HepG2 (cell line): ENCODE measurements at regions not wholly inside any gene's neighbourhood (a gene's known extent, or its start where the extent isn't known, plus 50 kb on each side); places are given as distances from the start of the nearest gene placed in this dataset.

Source experiments
- ATAC-seq: fragments of 200-7000 bp; cut with Tn5 transposase; 3 replicates; pipeline ENCODE4 v1.9.1; 2020; ENCODE audit warnings: mild to moderate bottlenecking, moderate library complexity
- BruUV-seq: library from RNA; stranded (reverse); fragments of 400-500 nt; replicated peaks from 2 replicates; lab custom pipeline; 2021; lab: Mats Ljungman, UMichigan
- CTCF ChIA-PET: fragments of 300-600 bp; formaldehyde crosslinking; extraction: SDS; loops from one replicate; lab custom pipeline; 2021; ENCODE audit warnings: low total read pairs, inconsistent platforms, low intra/inter-chr PET ratio; lab: Yijun Ruan, JAX
- POLR2A ChIA-PET: fragments of 350-600 bp; sonication (Branson Sonifier 250); formaldehyde crosslinking; loops from one replicate; lab custom pipeline; 2020; ENCODE audit warnings: antibody characterized with exemption, inconsistent platforms; lab: Yijun Ruan, JAX
- DNase-seq: peaks from one replicate; pipeline ENCODE4 v3.0.0-alpha.2; 2015; ENCODE audit warnings: low spot score
- FAIRE-seq: peaks from 3 replicates; lab custom pipeline; 2011; peaks lifted over from hg19 to GRCh38; lab: Jason Lieb, UNC
- H2AFZ ChIP-seq: one replicate; pipeline ENCODE4 v1.6.1; 2011; ENCODE audit warnings: low read length, inconsistent platforms
- H3K27ac ChIP-seq: fragments of 300-600 bp; 3 replicates; pipeline ENCODE4 v1.8.0; 2011; ENCODE audit warnings: mixed run types, mild to moderate bottlenecking, mixed read lengths, low read length, inconsistent platforms; ENCODE audit not compliant: insufficient read depth; ENCODE audit errors: extremely low read length
- H3K27me3 ChIP-seq, 2 experiments: fragments of 200-600 bp in 1 of 2; 2 replicates in 1 of 2; 3 replicates in 1 of 2; pipeline versions ENCODE4 v1.6.0 to v1.8.0; 2011; ENCODE audit warnings: low read length in 2 of 2, mild to moderate bottlenecking in 2 of 2, moderate library complexity in 2 of 2, inconsistent platforms in 1 of 2; ENCODE audit not compliant: insufficient read depth in 2 of 2, control insufficient read depth in 1 of 2
- H3K36me3 ChIP-seq, 2 experiments: fragments of 200-600 bp in 1 of 2; replicated peaks in 1 of 2; 2 replicates in 1 of 2; 3 replicates in 1 of 2; pipeline versions ENCODE4 v1.5.1 to v1.8.0; 2011; ENCODE audit warnings: low read length in 2 of 2, inconsistent platforms in 1 of 2; ENCODE audit not compliant: insufficient read depth in 2 of 2, control insufficient read depth in 1 of 2
- H3K4me1 ChIP-seq: 2 replicates; pipeline ENCODE4 v1.5.1; 2012; ENCODE audit warnings: low read length, inconsistent platforms; ENCODE audit not compliant: insufficient read depth
- H3K4me2 ChIP-seq: 2 replicates; pipeline ENCODE4 v1.6.0; 2011; ENCODE audit warnings: low read depth, low read length, inconsistent platforms
- H3K4me3 ChIP-seq, 3 experiments: fragments of 200-600 bp in 1 of 3; sonication (generic), shearing (Covaris generic) in 1 of 3; replicated peaks in 1 of 3; 2 replicates each; pipeline ENCODE4 v1.5.1; 2011 to 2016; ENCODE audit warnings: low read length in 3 of 3, inconsistent platforms in 2 of 3, low read depth in 2 of 3, mild to moderate bottlenecking in 2 of 3, control low read depth in 1 of 3, mixed read lengths in 1 of 3; ENCODE audit not compliant: insufficient read depth in 1 of 3
- H3K79me2 ChIP-seq: one replicate; pipeline ENCODE4 v1.6.1; 2011; ENCODE audit warnings: low read length, inconsistent platforms; ENCODE audit not compliant: insufficient read depth
- H3K9ac ChIP-seq: 2 replicates; pipeline ENCODE4 v1.6.0; 2011; ENCODE audit warnings: mild to moderate bottlenecking, low read depth, low read length, inconsistent platforms; ENCODE audit not compliant: insufficient read depth
- H3K9me3 ChIP-seq: 2 replicates; pipeline ENCODE4 v1.5.1; 2012; ENCODE audit warnings: mild to moderate bottlenecking, low read length
- H4K20me1 ChIP-seq: 2 replicates; pipeline ENCODE4 v1.6.0; 2011; ENCODE audit warnings: inconsistent platforms, mild to moderate bottlenecking, low read length, moderate library complexity; ENCODE audit not compliant: insufficient read depth
- ATAD3A ChIP-seq: sonication (generic); formaldehyde crosslinking; IDR thresholded peaks from 2 replicates; pipeline ENCODE4 v1.4.0; 2020; ENCODE audit warnings: missing genetic modification reagents
- DRAP1 ChIP-seq: IDR thresholded peaks from 2 replicates; pipeline ENCODE4 v1.6.1; 2016; ENCODE audit warnings: missing genetic modification reagents, missing compliant biosample characterization
- ELF1 ChIP-seq: sonication (generic); formaldehyde crosslinking; IDR thresholded peaks from 2 replicates; pipeline ENCODE4 v1.4.0; 2020; ENCODE audit warnings: missing genetic modification reagents
- GFI1 ChIP-seq: sonication (generic); formaldehyde crosslinking; IDR thresholded peaks from 2 replicates; pipeline ENCODE4 v1.5.0; 2020; ENCODE audit warnings: missing genetic modification reagents, mild to moderate bottlenecking, borderline replicate concordance
- MZF1 ChIP-seq: sonication (generic); formaldehyde crosslinking; IDR thresholded peaks from 2 replicates; pipeline ENCODE4 v1.8.1; 2023; ENCODE audit warnings: mild to moderate bottlenecking, missing genetic modification reagents, borderline replicate concordance
- NAIF1 ChIP-seq: sonication (generic); formaldehyde crosslinking; IDR thresholded peaks from 2 replicates; pipeline ENCODE4 v1.5.0; 2020; ENCODE audit warnings: mild to moderate bottlenecking, missing genetic modification reagents, borderline replicate concordance
- NKX3-1 ChIP-seq: sonication (generic); formaldehyde crosslinking; IDR thresholded peaks from 2 replicates; pipeline ENCODE4 v1.5.0; 2020; ENCODE audit warnings: missing genetic modification reagents
- PRMT3 ChIP-seq: sonication (generic); formaldehyde crosslinking; IDR thresholded peaks from 2 replicates; pipeline ENCODE4 v1.8.1; 2022; ENCODE audit warnings: low read depth, mild to moderate bottlenecking, moderate library complexity, missing genetic modification reagents, borderline replicate concordance
- PTBP1 ChIP-seq: fragments of 200-400 bp; formaldehyde crosslinking; IDR thresholded peaks from 2 replicates; pipeline ENCODE4 v1.6.1; 2018; ENCODE audit warnings: low read length, low read depth; ENCODE audit not compliant: poor library complexity, severe bottlenecking
- SP4 ChIP-seq: sonication (generic); formaldehyde crosslinking; IDR thresholded peaks from 2 replicates; pipeline ENCODE4 v1.8.1; 2023; ENCODE audit warnings: mild to moderate bottlenecking, missing genetic modification reagents
- ZFP36L2 ChIP-seq: sonication (generic); formaldehyde crosslinking; IDR thresholded peaks from 2 replicates; pipeline ENCODE4 v1.4.0; 2020; ENCODE audit warnings: missing genetic modification reagents
- ZKSCAN8 ChIP-seq: IDR thresholded peaks from 2 replicates; pipeline ENCODE4 v1.6.1; 2016; ENCODE audit warnings: borderline replicate concordance, missing genetic modification reagents, missing compliant biosample characterization
- ZNF232 ChIP-seq: sonication (generic); formaldehyde crosslinking; IDR thresholded peaks from 2 replicates; pipeline ENCODE4 v1.4.0; 2020; ENCODE audit warnings: missing genetic modification reagents, borderline replicate concordance
- ZNF296 ChIP-seq: sonication (generic); formaldehyde crosslinking; conservative IDR thresholded peaks from 2 replicates; pipeline ENCODE4 v1.5.0; 2020; ENCODE audit warnings: mild to moderate bottlenecking, missing genetic modification reagents
- ZNF431 ChIP-seq: sonication (generic); formaldehyde crosslinking; IDR thresholded peaks from 2 replicates; pipeline ENCODE4 v1.9.0; 2022; ENCODE audit warnings: missing genetic modification reagents, low read depth, mild to moderate bottlenecking, borderline replicate concordance
- ZNF550 ChIP-seq: sonication (generic); formaldehyde crosslinking; IDR thresholded peaks from 2 replicates; pipeline ENCODE4 v1.4.0; 2020; ENCODE audit warnings: mild to moderate bottlenecking, missing genetic modification reagents, borderline replicate concordance
- ZNF558 ChIP-seq: sonication (generic); formaldehyde crosslinking; IDR thresholded peaks from 2 replicates; pipeline ENCODE4 v1.9.0; 2022; ENCODE audit warnings: mild to moderate bottlenecking, missing genetic modification reagents, borderline replicate concordance
- ZNF615 ChIP-seq: sonication (generic); formaldehyde crosslinking; IDR thresholded peaks from 2 replicates; pipeline ENCODE4 v1.5.0; 2020; ENCODE audit warnings: mild to moderate bottlenecking, missing genetic modification reagents, borderline replicate concordance
- ZNF703 ChIP-seq: sonication (generic); formaldehyde crosslinking; IDR thresholded peaks from 2 replicates; pipeline ENCODE4 v1.5.1; 2020; ENCODE audit warnings: missing genetic modification reagents, mild to moderate bottlenecking, moderate library complexity, borderline replicate concordance
- ZNF737 ChIP-seq: sonication (generic); formaldehyde crosslinking; IDR thresholded peaks from 2 replicates; pipeline ENCODE4 v1.5.0; 2020; ENCODE audit warnings: missing genetic modification reagents, mild to moderate bottlenecking, borderline replicate concordance
- ZNF740 ChIP-seq: sonication (generic); formaldehyde crosslinking; IDR thresholded peaks from 2 replicates; pipeline ENCODE4 v1.4.0; 2020; ENCODE audit warnings: missing genetic modification reagents
- whole genome bisulfite sequencing: methylation state at CpG from one replicate; pipeline ENCODE4 v1.1.6; 2017; ENCODE audit warnings: low lambda C conversion rate; 5-methylcytosine and 5-hydroxymethylcytosine counted together
- in situ Hi-C: cut with HindIII; loops from 2 replicates; pipeline ENCODE4 v1.10.0; 2017; ENCODE audit warnings: low pct_unique_long_range_greater_than_20kb; ENCODE audit not compliant: extremely low pct_ligation_motif_present
- intact Hi-C: fragments of 100-400 bp; cut with micrococcal nuclease; formaldehyde crosslinking; loops from one replicate; pipeline ENCODE4 v1.10.0; 2022; ENCODE audit not compliant: unreplicated experiment

DNA sequence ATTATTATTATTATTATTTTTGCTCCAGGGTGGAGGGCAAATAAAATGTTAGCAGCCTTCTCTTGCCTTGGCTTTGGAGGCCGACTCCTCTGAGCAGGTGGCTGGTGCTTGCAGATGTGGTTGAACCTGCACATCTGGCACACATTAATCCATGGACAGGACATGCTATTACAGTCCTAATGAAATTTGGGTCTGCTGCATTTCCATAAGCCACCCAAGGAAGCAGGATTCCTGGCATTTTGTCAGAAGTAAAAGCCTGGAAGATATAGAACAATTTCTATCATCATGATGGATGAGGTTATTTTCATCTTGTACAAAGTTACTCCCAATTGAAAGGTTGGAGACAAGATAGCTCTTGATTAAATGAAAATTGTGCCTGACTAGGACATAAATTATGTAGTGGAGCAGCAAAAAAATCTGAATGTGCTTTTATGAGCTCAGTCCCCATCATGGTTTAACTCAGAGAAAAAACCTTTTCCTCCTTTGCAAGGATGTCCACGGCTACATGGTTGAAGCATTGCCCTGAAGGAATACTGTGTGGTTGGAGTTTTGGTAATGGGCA lies 130.9 kb upstream of the RGMA start:
- CTCF ChIA-PET = no interaction called here

DNA sequence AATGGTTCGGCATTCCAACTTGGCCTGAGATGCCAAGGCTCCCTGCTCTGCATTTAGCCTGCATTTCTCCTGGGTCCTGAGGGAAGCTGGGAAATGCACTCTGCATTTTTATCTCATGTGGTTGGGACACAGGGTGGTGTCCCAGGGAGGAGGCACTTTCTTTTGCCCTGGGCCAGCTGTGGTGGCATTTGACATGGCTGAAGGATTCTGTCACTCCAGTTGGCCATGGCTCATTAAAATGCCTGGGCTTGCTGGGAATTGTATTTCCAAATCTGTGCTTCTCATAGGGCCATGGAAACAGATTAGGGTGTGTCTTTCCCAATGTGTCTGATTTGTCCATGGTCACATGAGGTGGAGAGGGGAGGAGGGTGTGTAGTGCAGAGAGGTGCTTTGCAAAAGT lies 128.3 kb upstream of the RGMA start:
- DNase-seq = no peak
- intact Hi-C loops = no loop called here
- H3K79me2 ChIP-seq = no peaks in the 10 kb centered on the region
- H3K27me3 ChIP-seq = no peaks in the 10 kb centered on the region; a peak in 1 of 5 replicates
- WGBS = 0% methylated on average over 1 of the region's 1 CpG
- H3K9me3 ChIP-seq = no peaks in the 10 kb centered on the region
- no peak for FAIRE-seq
- H4K20me1 ChIP-seq = no peaks in the 10 kb centered on the region
- ChIA-PET POLR2A (no interaction called here), CTCF (no interaction called here)
- no peak overlapping the region for H3K27ac ChIP-seq
- TF ChIP-seq ZNF737 (CRISPR knock-in tag) (no peak), ZNF431 (CRISPR knock-in tag) (no peak), ZNF232 (no peak), ELF1 (CRISPR knock-in tag) (no peak), ZNF296 (CRISPR knock-in tag) (no peak), ZNF703 (CRISPR knock-in tag) (no peak), DRAP1 (CRISPR knock-in tag) (no peak), PRMT3 (CRISPR knock-in tag) (no peak), ZNF740 (CRISPR knock-in tag) (no peak), ZNF550 (CRISPR knock-in tag) (no peak), SP4 (no peak), ZKSCAN8 (CRISPR knock-in tag) (no peak), ZNF558 (CRISPR knock-in tag) (no peak), NKX3-1 (no peak), ZFP36L2 (CRISPR knock-in tag) (no peak), GFI1 (CRISPR knock-in tag) (no peak), NAIF1 (CRISPR knock-in tag) (no peak)
- no peaks in the 10 kb centered on the region for H3K4me1 ChIP-seq
- BruUV-seq = no TSS peak
- in situ Hi-C loops = no loop called here
- H3K9ac ChIP-seq = no peak overlapping the region
- no peak overlapping the region for H2AFZ ChIP-seq
- H3K4me2 ChIP-seq = no peak overlapping the region
- no peak for ATAC-seq
- H3K36me3 ChIP-seq = no peaks in the 10 kb centered on the region
- H3K4me3 ChIP-seq = no peak overlapping the region

More for the DNA sequence above, 130.9 kb upstream of the RGMA start:
- ATAC-seq (no peak), DNase-seq (no peak), FAIRE-seq (no peak)
- no peaks in the 10 kb centered on the region for H3K79me2 ChIP-seq
- no peak overlapping the region for H3K27ac ChIP-seq
- H2AFZ ChIP-seq = no peak overlapping the region
- intact Hi-C loops (no loop called here), in situ Hi-C loops (no loop called here)
- no TSS peak for BruUV-seq
- POLR2A ChIA-PET = no interaction called here
- WGBS = 11% methylated on average over 2 of the region's 2 CpGs
- no peak overlapping the region for H3K4me2 ChIP-seq
- no peak overlapping the region for H3K9ac ChIP-seq
- no peaks in the 10 kb centered on the region for H4K20me1 ChIP-seq
- TF ChIP-seq PTBP1 (no peak), MZF1 (no peak), ATAD3A (CRISPR knock-in tag) (no peak), ZNF615 (CRISPR knock-in tag) (no peak)
- H3K9me3 ChIP-seq = no peaks in the 10 kb centered on the region
- H3K4me3 ChIP-seq = no peak overlapping the region
- no peaks in the 10 kb centered on the region for H3K36me3 ChIP-seq
- H3K4me1 ChIP-seq = no peaks in the 10 kb centered on the region
- no peaks in the 10 kb centered on the region for H3K27me3 ChIP-seq
